K562 (cell line): ENCODE measurements at regions not wholly inside any gene's neighbourhood (a gene's known extent, or its start where the extent isn't known, plus 50 kb on each side); places are given as distances from the start of the nearest gene placed in this dataset.

Experiments used
- ATAC-seq: fragments of 200-7000 bp; cut with Tn5 transposase; 3 replicates; pipeline ENCODE4 v1.9.1; 2020; ENCODE audit warnings: moderate library complexity
- BruUV-seq: library from RNA; stranded (reverse); fragments of 400-500 nt; replicated peaks from 2 replicates; lab custom pipeline; 2021; lab: Mats Ljungman, UMichigan
- CTCF ChIA-PET: fragments of 300-600 bp; formaldehyde crosslinking; extraction: SDS; loops from one replicate; lab custom pipeline; 2021; ENCODE audit warnings: low intra/inter-chr PET ratio; lab: Yijun Ruan, JAX
- POLR2A ChIA-PET: fragments of 300-600, 350-650 bp; sonication (Branson Sonifier 250); formaldehyde crosslinking; extraction: SDS; loops from one replicate; lab custom pipeline; 2021; ENCODE audit warnings: antibody characterized with exemption, inconsistent platforms; lab: Yijun Ruan, JAX
- DNase-seq, 4 experiments: peaks; one replicate each; pipeline versions ENCODE4 v3.0.0 to v3.0.0-alpha.2; 2011 to 2018; ENCODE audit warnings: low spot score in 3 of 4, mixed read lengths in 3 of 4; ENCODE audit errors: extremely low read depth in 1 of 4
- FAIRE-seq: peaks from 2 replicates; lab custom pipeline; 2011; peaks lifted over from hg19 to GRCh38; lab: Jason Lieb, UNC
- H2AFZ ChIP-seq: 2 replicates; pipeline ENCODE4 v1.6.0; 2011; ENCODE audit warnings: low read depth, low read length, control low read depth, inconsistent platforms
- H3K27ac ChIP-seq: fragments of 200-600 bp; 3 replicates; pipeline ENCODE4 v1.8.0; 2011; ENCODE audit warnings: low read depth, mild to moderate bottlenecking, control low read depth, inconsistent platforms, low read length, moderate library complexity, mixed read lengths; ENCODE audit errors: extremely low read depth
- H3K27me3 ChIP-seq, 2 experiments: fragments of 300-600 bp in 1 of 2; 2 replicates in 1 of 2; 3 replicates in 1 of 2; pipeline versions ENCODE4 v1.6.0 to v1.8.0; 2011; ENCODE audit warnings: inconsistent platforms in 2 of 2, low read length in 2 of 2, mild to moderate bottlenecking in 1 of 2, mixed read lengths in 1 of 2, moderate library complexity in 1 of 2; ENCODE audit not compliant: control insufficient read depth in 2 of 2, insufficient read depth in 2 of 2
- H3K36me3 ChIP-seq: fragments of 300-600 bp; 3 replicates; pipeline ENCODE4 v1.8.0; 2011; ENCODE audit warnings: mild to moderate bottlenecking, low read length, inconsistent platforms; ENCODE audit not compliant: control insufficient read depth, insufficient read depth
- H3K4me1 ChIP-seq, 2 experiments: fragments of 200-600 bp in 1 of 2; replicated peaks in 1 of 2; 2 replicates in 1 of 2; 3 replicates in 1 of 2; pipeline versions ENCODE4 v1.5.1 to v1.8.0; 2011; ENCODE audit warnings: inconsistent platforms in 2 of 2, low read length in 2 of 2, mild to moderate bottlenecking in 1 of 2, mixed read lengths in 1 of 2, moderate library complexity in 1 of 2; ENCODE audit not compliant: control insufficient read depth in 2 of 2, insufficient read depth in 2 of 2
- H3K4me2 ChIP-seq: 2 replicates; pipeline ENCODE4 v1.6.1; 2011; ENCODE audit warnings: low read length, control low read depth, inconsistent platforms, mixed read lengths; ENCODE audit not compliant: insufficient read depth
- H3K4me3 ChIP-seq: fragments of 200-600 bp; sonication (generic), shearing (Covaris generic); 2 replicates; pipeline ENCODE4 v1.5.1; 2016; ENCODE audit warnings: control low read depth, inconsistent platforms
- H3K79me2 ChIP-seq: fragments of 200-600 bp; 3 replicates; pipeline ENCODE4 v1.8.0; 2011; ENCODE audit warnings: low read length, inconsistent platforms; ENCODE audit not compliant: control insufficient read depth, insufficient read depth
- H3K9ac ChIP-seq, 2 experiments: 2 replicates each; pipeline versions ENCODE4 v1.6.0 to v1.6.1; 2011; ENCODE audit warnings: low read depth in 2 of 2, low read length in 2 of 2, control low read depth in 1 of 2, inconsistent platforms in 1 of 2, mild to moderate bottlenecking in 1 of 2, mixed read lengths in 1 of 2; ENCODE audit not compliant: insufficient read depth in 1 of 2
- H3K9me1 ChIP-seq: one replicate; pipeline ENCODE4 v1.6.0; 2011; ENCODE audit warnings: inconsistent platforms, mild to moderate bottlenecking, low read length, moderate library complexity; ENCODE audit not compliant: control insufficient read depth, insufficient read depth
- H3K9me3 ChIP-seq: replicated peaks from 2 replicates; pipeline ENCODE4 v1.5.1; 2011; ENCODE audit warnings: low read depth, low read length, inconsistent platforms; ENCODE audit not compliant: control insufficient read depth, insufficient read depth
- H4K20me1 ChIP-seq: replicated peaks from 2 replicates; pipeline ENCODE4 v1.6.1; 2011; ENCODE audit warnings: low read length, inconsistent platforms, mixed read lengths; ENCODE audit not compliant: control insufficient read depth, insufficient read depth
- BRD9 ChIP-seq: fragments of 450-650 bp; IDR thresholded peaks from 2 replicates; pipeline ENCODE4 v1.6.1; 2018; ENCODE audit warnings: low read depth; ENCODE audit not compliant: partially characterized antibody
- COPS2 ChIP-seq: fragments of 450-650 bp; conservative IDR thresholded peaks from 2 replicates; pipeline ENCODE4 v1.6.1; 2016; ENCODE audit warnings: mild to moderate bottlenecking, moderate library complexity
- NEUROD1 ChIP-seq: fragments of 150-350 bp; IDR thresholded peaks from 2 replicates; pipeline ENCODE4 v1.6.1; 2014; ENCODE audit warnings: borderline replicate concordance, low read length, low read depth; ENCODE audit not compliant: partially characterized antibody
- TCF7L2 ChIP-seq: fragments of 150-350 bp; IDR thresholded peaks from 2 replicates; pipeline ENCODE4 v1.6.1; 2016; ENCODE audit warnings: low read depth, mild to moderate bottlenecking, low read length, moderate library complexity
- ZNF75A ChIP-seq: fragments of 450-650 bp; formaldehyde crosslinking; IDR thresholded peaks from 2 replicates; pipeline ENCODE4 v1.4.0; 2020; ENCODE audit warnings: mild to moderate bottlenecking
- ZNF780A ChIP-seq: fragments of 250-450 bp; sonication (Bioruptor Pico); IDR thresholded peaks from 2 replicates; pipeline ENCODE4 v1.5.0; 2021; ENCODE audit warnings: mild to moderate bottlenecking
- WGBS: fragments of 100-300 bp; shearing (Covaris generic); methylation state at CpG from one replicate; pipeline ENCODE4 v1.1.6; 2016; ENCODE audit warnings: low coverage, mixed read lengths; ENCODE audit not compliant: insufficient coverage; ENCODE audit errors: missing lambda C conversion rate; 5-methylcytosine and 5-hydroxymethylcytosine counted together
- in situ Hi-C: fragments of 300-500 bp; cut with MboI; formaldehyde crosslinking; loops from 4 replicates; pipeline ENCODE4 v1.15.0; 2018; ENCODE audit warnings: inconsistent platforms, mixed read lengths
- intact Hi-C: fragments of 100-400 bp; cut with micrococcal nuclease; formaldehyde crosslinking; loops from 2 replicates; pipeline ENCODE4 v1.14.2; 2022
- TF ChIP-seq, protein P1 (sequence below), 2 experiments: fragments of 450-650 bp; IDR thresholded peaks; 2 replicates each; pipeline ENCODE4 v1.6.1; 2016; ENCODE audit warnings: mild to moderate bottlenecking in 2 of 2, borderline replicate concordance in 1 of 2, low read depth in 1 of 2, moderate library complexity in 1 of 2

DNA sequence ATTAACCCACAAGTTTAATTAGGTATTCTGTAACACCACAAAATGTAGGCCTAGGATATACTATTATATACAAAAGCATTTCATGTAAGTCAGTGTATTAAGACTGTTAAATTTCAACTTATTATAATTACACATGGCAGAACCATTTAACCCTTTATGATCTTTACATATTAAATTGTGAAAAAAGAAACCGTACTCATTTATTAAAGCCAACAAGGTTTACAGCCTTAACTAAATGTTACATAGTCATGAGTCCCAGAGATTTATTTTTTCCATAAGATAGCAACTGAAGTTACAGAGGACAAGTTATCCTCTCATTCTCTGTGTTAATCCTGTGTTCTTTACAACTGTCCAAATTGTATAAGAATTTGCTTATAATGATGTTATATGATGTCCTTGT is 615.8 kb upstream of the AGTR1 start:
- H3K4me2 ChIP-seq, result no peak overlapping the region
- in situ Hi-C loops (no loop called here), intact Hi-C loops (no loop called here)
- no peaks in the 10 kb centered on the region for H3K4me1 ChIP-seq
- BruUV-seq, result no TSS peak
- no peak overlapping the region for H3K4me3 ChIP-seq
- H4K20me1 ChIP-seq, result no peaks in the 10 kb centered on the region
- ChIA-PET CTCF (no interaction called here), POLR2A (no interaction called here)
- 0 out of 2 replicates have a peak, but pooled peaks cover 2% of the 10 kb centered on the region for H3K9me3 ChIP-seq
- H2AFZ ChIP-seq, result no peak overlapping the region
- WGBS, result 8% methylated on average over 1 of the region's 1 CpG
- ATAC-seq (no peak), FAIRE-seq (no peak), DNase-seq (no peak)
- TF ChIP-seq NEUROD1, result no peak
- no peak for TF ChIP-seq ZNF780A (CRISPR knock-in tag)
- TF ChIP-seq ZNF75A (CRISPR knock-in tag), result no peak
- H3K9ac ChIP-seq, result no peak overlapping the region
- no peak overlapping the region for H3K27ac ChIP-seq
- H3K27me3 ChIP-seq, result no peaks in the 10 kb centered on the region
- no peaks in the 10 kb centered on the region for H3K36me3 ChIP-seq
- no peaks in the 10 kb centered on the region for H3K9me1 ChIP-seq
- H3K79me2 ChIP-seq, result no peaks in the 10 kb centered on the region

DNA sequence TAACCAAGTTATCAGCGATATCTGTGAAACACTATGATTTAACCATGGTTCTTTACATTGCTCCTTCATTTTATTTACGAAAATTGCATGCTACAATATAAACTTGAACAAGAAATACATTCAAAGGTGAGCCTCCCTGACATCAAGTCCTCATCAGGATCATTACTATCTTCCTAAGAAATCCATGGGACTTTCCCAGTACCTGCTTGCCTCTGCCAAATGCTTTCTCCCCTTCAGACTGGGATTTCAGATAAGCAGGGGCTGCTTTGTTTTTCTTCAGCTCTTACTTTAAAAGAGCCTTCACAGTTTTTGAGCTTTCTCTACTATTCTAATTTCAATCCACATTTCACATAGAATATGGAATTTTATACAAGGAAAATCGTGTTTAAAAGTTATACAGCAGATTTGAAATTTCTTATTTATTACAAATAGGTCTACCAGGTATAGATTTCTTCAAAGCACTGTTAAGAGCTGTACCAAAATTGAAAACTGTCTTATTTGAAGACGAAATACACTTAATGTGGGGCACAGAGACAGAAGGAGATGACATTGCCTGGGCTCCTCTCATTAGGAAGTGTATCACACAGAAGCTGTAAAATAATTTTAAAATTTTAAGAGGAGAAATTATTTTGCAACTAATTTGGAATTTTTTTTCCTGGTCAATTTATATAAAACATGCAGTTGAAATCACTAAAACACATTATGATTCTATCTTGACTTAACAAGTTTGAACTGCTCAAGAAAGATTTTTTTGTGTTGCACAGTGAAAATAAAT is 615.0 kb upstream of the AGTR1 start:
- Histone ChIP-seq H3K27ac (no peak overlapping the region), H3K4me2 (no peak overlapping the region), H3K9ac (no peak overlapping the region), H3K36me3 (no peaks in the 10 kb centered on the region), H3K9me1 (no peaks in the 10 kb centered on the region), H3K27me3 (no peaks in the 10 kb centered on the region), H2AFZ (no peak overlapping the region), H3K4me1 (no peaks in the 10 kb centered on the region), H3K9me3 (0 out of 2 replicates have a peak, but pooled peaks cover 2% of the 10 kb centered on the region), H3K4me3 (no peak overlapping the region), H4K20me1 (no peaks in the 10 kb centered on the region), H3K79me2 (no peaks in the 10 kb centered on the region)
- in situ Hi-C loops, result no loop called here
- no TSS peak for BruUV-seq
- CTCF ChIA-PET, result no interaction called here
- FAIRE-seq (no peak), ATAC-seq (no peak), DNase-seq (no peak)
- intact Hi-C loops, result no loop called here
- WGBS, result 0% methylated on average over 4 of the region's 4 CpGs
- POLR2A ChIA-PET, result no interaction called here
- TF ChIP-seq BRD9 (no peak), TCF7L2 (no peak), COPS2 (no peak)
- TF ChIP-seq, protein P1, sequence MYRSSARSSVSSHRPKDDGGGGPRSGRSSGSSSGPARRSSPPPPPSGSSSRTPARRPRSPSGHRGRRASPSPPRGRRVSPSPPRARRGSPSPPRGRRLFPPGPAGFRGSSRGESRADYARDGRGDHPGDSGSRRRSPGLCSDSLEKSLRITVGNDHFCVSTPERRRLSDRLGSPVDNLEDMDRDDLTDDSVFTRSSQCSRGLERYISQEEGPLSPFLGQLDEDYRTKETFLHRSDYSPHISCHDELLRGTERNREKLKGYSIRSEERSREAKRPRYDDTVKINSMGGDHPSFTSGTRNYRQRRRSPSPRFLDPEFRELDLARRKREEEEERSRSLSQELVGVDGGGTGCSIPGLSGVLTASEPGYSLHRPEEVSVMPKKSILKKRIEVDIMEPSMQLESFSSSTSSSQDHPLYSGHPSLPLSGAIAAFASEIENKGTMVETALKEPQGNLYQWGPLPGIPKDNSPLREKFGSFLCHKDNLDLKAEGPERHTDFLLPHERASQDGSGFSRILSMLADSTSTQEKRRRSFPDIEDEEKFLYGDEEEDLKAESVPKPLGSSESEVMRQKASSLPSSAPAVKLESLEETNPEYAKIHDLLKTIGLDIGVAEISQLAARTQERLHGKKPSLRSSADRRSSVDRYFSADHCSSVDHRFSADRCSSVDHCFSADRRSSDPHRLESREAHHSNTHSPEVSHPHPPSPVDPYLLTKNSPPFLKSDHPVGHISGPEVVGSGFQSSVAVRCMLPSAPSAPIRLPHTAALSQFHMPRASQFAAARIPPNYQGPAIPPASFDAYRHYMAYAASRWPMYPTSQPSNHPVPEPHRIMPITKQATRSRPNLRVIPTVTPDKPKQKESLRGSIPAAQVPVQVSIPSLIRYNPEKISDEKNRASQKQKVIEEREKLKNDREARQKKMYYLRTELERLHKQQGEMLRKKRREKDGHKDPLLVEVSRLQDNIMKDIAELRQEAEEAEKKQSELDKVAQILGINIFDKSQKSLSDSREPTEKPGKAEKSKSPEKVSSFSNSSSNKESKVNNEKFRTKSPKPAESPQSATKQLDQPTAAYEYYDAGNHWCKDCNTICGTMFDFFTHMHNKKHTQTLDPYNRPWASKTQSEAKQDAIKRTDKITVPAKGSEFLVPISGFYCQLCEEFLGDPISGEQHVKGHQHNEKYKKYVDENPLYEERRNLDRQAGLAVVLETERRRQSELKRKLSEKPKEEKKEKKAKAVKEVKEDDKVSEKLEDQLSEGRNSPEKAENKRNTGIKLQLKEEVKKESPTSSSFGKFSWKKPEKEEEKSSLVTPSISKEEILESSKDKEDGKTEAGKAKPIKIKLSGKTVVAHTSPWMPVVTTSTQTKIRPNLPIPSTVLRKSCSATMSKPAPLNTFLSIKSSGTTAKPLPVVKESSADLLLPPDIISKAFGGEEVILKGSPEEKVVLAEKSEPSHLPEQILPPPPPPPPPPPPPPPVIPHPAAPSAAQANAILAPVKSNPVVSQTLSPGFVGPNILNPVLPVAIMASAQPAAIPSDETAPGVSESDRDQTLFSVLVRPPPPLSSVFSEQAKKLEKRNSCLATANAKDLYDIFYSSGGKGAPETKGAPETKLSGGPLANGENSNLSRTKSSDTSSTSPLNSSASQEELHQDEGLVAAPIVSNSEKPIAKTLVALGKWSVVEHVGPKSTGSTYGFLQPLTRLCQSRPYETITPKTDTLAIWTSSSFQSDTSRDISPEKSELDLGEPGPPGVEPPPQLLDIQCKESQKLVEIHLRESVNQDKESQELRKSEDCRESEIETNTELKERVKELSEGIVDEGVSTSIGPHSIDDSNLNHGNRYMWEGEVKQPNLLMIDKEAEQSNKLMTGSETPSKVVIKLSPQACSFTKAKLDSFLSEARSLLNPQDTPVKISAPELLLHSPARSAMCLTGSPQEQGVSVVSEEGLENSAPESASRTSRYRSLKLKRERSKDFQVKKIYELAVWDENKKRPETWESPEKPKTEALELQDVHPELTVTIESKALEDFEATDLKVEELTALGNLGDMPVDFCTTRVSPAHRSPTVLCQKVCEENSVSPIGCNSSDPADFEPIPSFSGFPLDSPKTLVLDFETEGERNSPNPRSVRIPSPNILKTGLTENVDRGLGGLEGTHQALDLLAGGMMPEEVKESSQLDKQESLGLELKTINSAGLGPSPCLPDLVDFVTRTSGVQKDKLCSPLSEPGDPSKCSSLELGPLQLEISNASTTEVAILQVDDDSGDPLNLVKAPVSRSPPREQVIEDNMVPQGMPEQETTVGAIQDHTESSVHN (IDR thresholded peaks at IDR 0.05; ENCODE audit: borderline replicate concordance in 1 of 2, low read depth in 1 of 2), result no peak
